ENCODE measurements at regions not wholly inside any gene's neighbourhood (a gene's known extent, or its start where the extent isn't known, plus 50 kb on each side); places are given as distances from the start of the nearest gene placed in this dataset.

- FAIRE-seq (no peak), DNase-seq (ENCODE audit: low read depth, low spot score) (no peak)
- Histone ChIP-seq H3K36me3 (ENCODE audit: control insufficient read depth in 2 of 2, extremely low read depth in 1 of 2, insufficient read depth in 2 of 2, low read length in 2 of 2) (no peaks in the 10 kb centered on the region), H3K9me1 (replicated peaks; ENCODE audit: control insufficient read depth, extremely low read depth, insufficient read depth, low read length) (no peaks in the 10 kb centered on the region), H3K4me1 (ENCODE audit: control insufficient read depth, extremely low read depth, insufficient read depth, low read length) (no peaks in the 10 kb centered on the region), H3K9ac (replicated peaks; ENCODE audit: extremely low read depth, insufficient read depth, low read length) (no peak overlapping the region), H2AFZ (ENCODE audit: low read depth, low read length) (no peak overlapping the region), H3K9me3 (replicated peaks; ENCODE audit: control insufficient read depth, insufficient read depth, low read length) (no peaks in the 10 kb centered on the region), H3K27me3 (ENCODE audit: control insufficient read depth in 2 of 2, insufficient read depth in 2 of 2, low read length in 2 of 2) (no peaks in the 10 kb centered on the region), H3K79me2 (ENCODE audit: control insufficient read depth, insufficient read depth, low read length) (no peaks in the 10 kb centered on the region), H4K20me1 (replicated peaks; ENCODE audit: control insufficient read depth, extremely low read depth, insufficient read depth, low read length) (no peaks in the 10 kb centered on the region), H3K4me3 (replicated peaks in 1 of 3; ENCODE audit: insufficient read depth in 1 of 3, low read depth in 1 of 3, low read length in 3 of 3) (no peak overlapping the region), H3K4me2 (ENCODE audit: insufficient read depth, low read length) (no peak overlapping the region), H3K27ac (ENCODE audit: insufficient read depth, low read depth, low read length) (no peak overlapping the region)
- BruUV-seq (replicated peaks) = no TSS peak
- ChIA-PET POLR2A (no interaction called here), CTCF (no interaction called here)
- no peak for TF ChIP-seq CTCF (IDR thresholded peaks at IDR 0.05; ENCODE audit: extremely low read depth in 1 of 2, insufficient read depth in 1 of 2, low read depth in 1 of 2, low read length in 2 of 2)
- TF ChIP-seq POLR2A (IDR thresholded peaks at IDR 0.05; ENCODE audit: low read depth, low read length) = no peak
- TF ChIP-seq EZH2 (IDR thresholded peaks at IDR 0.05; ENCODE audit: borderline replicate concordance, low read depth, low read length, severe bottlenecking) = no peak
- TF ChIP-seq MAX (IDR thresholded peaks at IDR 0.05; ENCODE audit: insufficient read depth, insufficient read length) = no peak
- no peak for TF ChIP-seq MYC (IDR thresholded peaks at IDR 0.05; ENCODE audit: low read depth, low read length)
- no peak for TF ChIP-seq JUN (IDR thresholded peaks at IDR 0.05; ENCODE audit: borderline replicate concordance, insufficient read depth, insufficient read length, low read depth)
- TF ChIP-seq POLR2AphosphoS5 (IDR thresholded peaks at IDR 0.05; ENCODE audit: insufficient read depth, low read depth, low read length) = no peak
- TF ChIP-seq FOS (IDR thresholded peaks at IDR 0.05; ENCODE audit: borderline replicate concordance, insufficient read depth, low read length) = no peak
- no peak for TF ChIP-seq GATA2 (IDR thresholded peaks at IDR 0.05; ENCODE audit: insufficient read depth, insufficient read length, low read depth, low read length)
- dilution Hi-C loops (cut with MboI; ENCODE audit: extremely low pct_ligation_motif_present, low sequenced_read_pairs) = no loop called here
- intact Hi-C loops (cut with micrococcal nuclease) = no loop called here
Observed at GRCh38 chr9:88642336-88642735, 107.4 kb downstream of the NXNL2 start.

All from endothelial cell of umbilical vein (primary cell).